Neural cell (in vitro differentiated cells): ENCODE measurements at regions not wholly inside any gene's neighbourhood (a gene's known extent, or its start where the extent isn't known, plus 50 kb on each side); places are given as distances from the start of the nearest gene placed in this dataset.

ENCODE experiments used
- H2AFZ ChIP-seq: fragments of 200-600, 300-800 bp; sonication (generic), shearing (Covaris generic); 2 replicates; pipeline ENCODE4 v1.6.0; 2014; ENCODE audit warnings: low read depth, mild to moderate bottlenecking, antibody characterized with exemption, low read length, moderate library complexity
- H3F3A ChIP-seq: fragments of 200-600 bp; shearing (Covaris generic); 2 replicates; pipeline ENCODE4 v1.6.1; 2016; ENCODE audit warnings: mild to moderate bottlenecking, moderate library complexity, mixed read lengths, antibody characterized with exemption, low read length; ENCODE audit not compliant: insufficient read depth, poor library complexity, severe bottlenecking
- H3K27ac ChIP-seq: fragments of 200-600, 300-800 bp; sonication (generic), shearing (Covaris generic); 2 replicates; pipeline ENCODE4 v1.5.1; 2014; ENCODE audit warnings: mild to moderate bottlenecking, low read length, moderate library complexity
- H3K27me3 ChIP-seq: fragments of 300-800, 200-600 bp; sonication (generic), shearing (Covaris generic); 2 replicates; pipeline ENCODE4 v1.6.0; 2014; ENCODE audit warnings: mild to moderate bottlenecking, low read depth, low read length, moderate library complexity; ENCODE audit not compliant: insufficient read depth
- H3K36me3 ChIP-seq: fragments of 300-800, 200-600 bp; sonication (generic), shearing (Covaris generic); 2 replicates; pipeline ENCODE4 v1.5.1; 2014; ENCODE audit warnings: mild to moderate bottlenecking, antibody characterized with exemption, low read length, moderate library complexity; ENCODE audit not compliant: insufficient read depth
- H3K4me2 ChIP-seq: fragments of 300-800, 200-600 bp; sonication (generic), shearing (Covaris generic); 2 replicates; pipeline ENCODE4 v1.6.0; 2014; ENCODE audit warnings: mild to moderate bottlenecking, low read length
- H3K4me3 ChIP-seq: fragments of 300-800, 200-600 bp; sonication (generic), shearing (Covaris generic); 2 replicates; pipeline ENCODE4 v1.5.1; 2014; ENCODE audit warnings: mild to moderate bottlenecking, low read length, moderate library complexity
- H3K79me2 ChIP-seq: fragments of 200-600 bp; shearing (Covaris generic); replicated peaks from 2 replicates; pipeline ENCODE4 v1.6.0; 2014; ENCODE audit warnings: mild to moderate bottlenecking, low read length, moderate library complexity; ENCODE audit not compliant: insufficient read depth
- H3K9ac ChIP-seq: fragments of 300-800, 200-600 bp; sonication (generic), shearing (Covaris generic); 2 replicates; pipeline ENCODE4 v1.6.1; 2016; ENCODE audit warnings: mild to moderate bottlenecking, low read length, mixed read lengths
- H3K9me2 ChIP-seq: fragments of 200-600 bp; shearing (Covaris generic); 2 replicates; pipeline ENCODE4 v1.6.1; 2016; ENCODE audit warnings: mild to moderate bottlenecking, low read length, mixed read lengths; ENCODE audit not compliant: insufficient read depth
- H3K9me3 ChIP-seq: fragments of 200-600, 300-800 bp; sonication (generic), shearing (Covaris generic); 2 replicates; pipeline ENCODE4 v1.6.1; 2016; ENCODE audit warnings: mild to moderate bottlenecking, mixed run types, low read length, moderate library complexity, mixed read lengths
- H4K20me1 ChIP-seq: fragments of 200-600 bp; shearing (Covaris generic); 2 replicates; pipeline ENCODE4 v1.6.1; 2016; ENCODE audit warnings: mild to moderate bottlenecking, mixed run types; ENCODE audit not compliant: insufficient read depth
- CTCF ChIP-seq: fragments of 450-650 bp; IDR thresholded peaks from 2 replicates; pipeline ENCODE4 v1.5.1; 2014; ENCODE audit warnings: antibody characterized with exemption, mild to moderate bottlenecking, moderate library complexity; ENCODE audit not compliant: poor library complexity, severe bottlenecking
- EP300 ChIP-seq: fragments of 450-650 bp; conservative IDR thresholded peaks from 2 replicates; pipeline ENCODE4 v1.6.1; 2014; ENCODE audit warnings: antibody characterized with exemption, mild to moderate bottlenecking, moderate library complexity; ENCODE audit not compliant: poor library complexity, severe bottlenecking
- EZH2 ChIP-seq: fragments of 200-600, 300-800 bp; shearing (Covaris generic), sonication (generic); IDR thresholded peaks from 2 replicates; pipeline ENCODE4 v1.6.1; 2014; ENCODE audit warnings: antibody characterized with exemption, low read length, borderline replicate concordance, mild to moderate bottlenecking; ENCODE audit not compliant: insufficient read depth, poor library complexity, severe bottlenecking
- MXI1 ChIP-seq: fragments of 450-650 bp; conservative IDR thresholded peaks from 2 replicates; pipeline ENCODE4 v1.6.1; 2014; ENCODE audit warnings: antibody characterized with exemption, mild to moderate bottlenecking; ENCODE audit not compliant: poor library complexity, severe bottlenecking
- POLR2AphosphoS5 ChIP-seq: IDR thresholded peaks from 2 replicates; pipeline ENCODE4 v1.6.1; 2012
- RAD21 ChIP-seq: fragments of 450-650 bp; conservative IDR thresholded peaks from 2 replicates; pipeline ENCODE4 v1.6.1; 2014; ENCODE audit warnings: antibody characterized with exemption, mild to moderate bottlenecking, moderate library complexity
- REST ChIP-seq: IDR thresholded peaks from 2 replicates; pipeline ENCODE4 v1.6.1; 2012; ENCODE audit warnings: borderline replicate concordance
- SMC3 ChIP-seq: fragments of 450-650 bp; conservative IDR thresholded peaks from 2 replicates; pipeline ENCODE4 v1.6.1; 2014; ENCODE audit warnings: antibody characterized with exemption, mild to moderate bottlenecking, moderate library complexity; ENCODE audit not compliant: poor library complexity
- TAF1 ChIP-seq: IDR thresholded peaks from 2 replicates; pipeline ENCODE4 v1.6.1; 2012; ENCODE audit warnings: low read depth

- TF ChIP-seq REST: no peak
- TF ChIP-seq RAD21: no peak
These were observed 135.3 kb upstream of the NT5E start (continued) for GRCh38 chr6:85314586-85314985.

GRCh38 chr6:85300581-85300980, 149.3 kb upstream of the NT5E start:
- no peaks in the 10 kb centered on the region for H3K79me2 ChIP-seq
- H3K9me2 ChIP-seq: no peaks in the 10 kb centered on the region
- H3K36me3 ChIP-seq: no peaks in the 10 kb centered on the region
- H3K4me3 ChIP-seq: no peak overlapping the region
- H3K27ac ChIP-seq: no peak overlapping the region
- no peak overlapping the region for H2AFZ ChIP-seq
- H3K27me3 ChIP-seq: no peaks in the 10 kb centered on the region
- no peaks in the 10 kb centered on the region for H4K20me1 ChIP-seq
- H3F3A ChIP-seq: no peaks in the 10 kb centered on the region
- H3K9me3 ChIP-seq: no peaks in the 10 kb centered on the region
- TF ChIP-seq CTCF (no peak), SMC3 (no peak), EZH2 (no peak), MXI1 (no peak), REST (no peak), EP300 (no peak), POLR2AphosphoS5 (no peak), RAD21 (no peak), TAF1 (no peak)
- H3K4me2 ChIP-seq: no peak overlapping the region
- H3K9ac ChIP-seq: no peak overlapping the region
